ENCODE measurements at regions not wholly inside any gene's neighbourhood (a gene's known extent, or its start where the extent isn't known, plus 50 kb on each side); places are given as distances from the start of the nearest gene placed in this dataset.
A peak's percentile ranks its signal among the peaks of the same experiment; 100 is the strongest.

DNA sequence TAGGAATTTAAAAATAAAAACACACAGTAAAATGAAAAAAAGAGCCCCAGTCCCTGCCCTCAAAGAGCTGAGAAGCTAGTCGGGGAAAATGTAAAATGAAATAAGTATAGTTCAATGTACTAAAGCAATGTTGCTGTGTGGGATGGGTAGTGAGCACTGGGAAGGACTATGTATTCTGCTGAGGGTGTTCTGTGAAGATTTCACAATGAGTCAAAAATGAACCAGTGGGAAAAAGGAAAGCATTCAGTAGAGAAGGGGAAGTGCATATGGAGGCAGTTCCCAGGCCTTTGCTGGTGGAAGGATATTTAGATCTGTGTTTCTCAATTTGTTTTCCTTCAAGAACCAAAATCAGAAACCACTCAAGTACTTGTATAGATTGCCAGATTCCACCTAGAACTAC lies 1094.7 kb upstream of the KLHL29 start:
- FAIRE-seq: no peak

DNA sequence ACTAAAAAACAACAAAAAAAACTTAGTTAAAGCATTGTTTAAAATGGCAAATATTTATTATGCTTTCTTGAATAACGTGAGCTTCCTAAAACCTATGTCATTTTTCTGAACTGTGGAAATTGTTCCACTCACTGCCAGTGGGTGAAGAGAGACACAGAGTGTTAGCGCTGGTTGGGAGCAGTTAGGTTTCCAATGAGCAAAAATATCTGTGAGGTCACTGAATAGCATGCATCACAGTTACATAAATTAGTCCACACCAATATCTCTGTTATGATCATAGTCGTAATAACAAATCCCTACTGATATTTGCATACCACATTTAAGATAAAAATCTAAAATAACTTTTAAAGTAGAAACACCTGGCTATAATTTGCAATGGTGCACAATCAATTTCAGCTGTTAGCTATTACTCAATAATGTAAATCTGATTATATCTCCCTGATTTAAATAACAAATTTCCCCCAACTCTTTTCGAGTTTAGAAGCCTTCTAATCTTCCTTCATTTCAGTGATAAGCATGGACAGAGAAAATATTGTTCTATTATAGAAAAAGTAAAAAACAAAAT lies 1094.0 kb upstream of the KLHL29 start:
- FAIRE-seq: no peak

DNA sequence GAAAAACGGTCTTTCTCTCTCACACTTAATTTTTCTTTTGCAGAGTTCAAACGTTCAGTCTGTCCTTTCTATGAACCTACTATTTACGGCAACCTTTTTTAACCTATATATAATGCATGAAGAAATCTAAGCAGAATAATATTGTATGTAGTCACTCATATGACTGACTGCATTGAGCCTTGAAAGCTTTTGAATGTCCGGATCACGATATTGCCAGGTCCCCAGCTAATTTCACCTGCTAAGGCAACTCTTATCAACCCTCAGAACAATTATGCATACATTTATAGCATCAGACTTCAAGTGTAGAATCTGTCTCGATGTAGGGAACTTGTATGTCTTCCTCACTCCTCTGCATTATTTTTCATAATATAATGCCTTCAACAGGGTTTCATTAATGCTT lies 1083.8 kb upstream of the KLHL29 start:
- FAIRE-seq: no peak

DNA sequence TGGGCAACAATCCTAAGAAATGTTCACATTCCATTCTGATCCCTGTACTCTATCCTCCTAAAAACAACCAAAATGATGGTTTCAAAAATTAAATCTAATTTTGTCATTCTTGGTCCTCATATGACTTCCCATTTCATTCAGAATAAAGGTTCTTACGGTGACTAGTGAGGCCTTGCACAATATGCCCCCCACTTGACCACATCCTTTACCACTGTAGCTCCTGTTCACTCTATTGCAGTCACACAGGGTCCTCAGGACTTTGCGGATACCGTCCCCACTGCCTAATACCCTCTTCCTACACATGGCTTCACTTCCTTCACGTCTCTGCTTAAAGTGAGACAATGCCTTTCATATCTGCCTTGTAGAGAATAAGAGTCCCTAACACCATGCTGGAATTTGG lies 1058.7 kb upstream of the KLHL29 start:
- FAIRE-seq: no peak

DNA sequence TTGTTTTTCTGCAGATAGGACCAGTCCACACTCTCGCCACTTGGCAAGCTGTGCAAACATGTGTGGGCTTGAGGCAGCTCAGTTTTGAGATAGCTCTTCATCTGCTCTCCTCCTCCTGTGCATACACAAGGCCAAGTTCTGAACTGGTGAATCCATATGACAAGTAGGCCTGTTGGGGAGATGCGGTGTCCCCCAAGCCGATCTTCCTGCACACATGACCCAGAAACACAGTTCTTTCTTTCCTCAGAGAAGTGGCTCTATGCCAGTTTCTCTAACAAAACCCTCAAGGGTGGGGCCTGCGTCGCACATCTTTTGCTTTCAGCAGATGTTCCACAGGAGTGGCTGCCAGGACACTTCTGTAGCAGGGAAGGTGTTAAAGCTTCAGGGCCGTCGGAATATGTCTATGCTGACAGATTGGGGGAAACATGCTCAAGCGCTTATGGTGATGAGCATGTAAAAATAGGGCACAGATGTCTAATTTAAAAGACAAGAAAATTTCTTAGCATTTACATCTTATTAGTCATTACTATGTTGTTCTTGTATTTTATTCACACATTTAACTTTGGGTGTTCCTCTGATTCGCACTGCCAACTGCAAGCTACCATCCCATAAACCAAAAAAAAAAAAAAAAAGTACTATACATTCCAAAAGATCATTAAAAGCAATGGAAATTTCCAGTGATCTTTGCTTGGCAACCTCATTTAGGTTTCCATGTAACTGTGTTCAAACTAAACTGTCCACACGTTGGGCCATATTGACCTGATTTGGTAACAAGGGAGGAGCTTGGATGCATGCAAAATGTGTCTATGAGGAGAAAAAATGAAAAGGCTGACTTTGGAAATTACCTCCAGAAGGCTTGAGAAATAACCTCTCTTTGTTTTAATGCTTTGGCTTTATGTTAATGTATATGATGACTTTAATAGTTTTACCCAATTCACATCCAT lies 1055.5 kb upstream of the KLHL29 start:
- FAIRE-seq: no peak

- FAIRE-seq: no peak
Measured at GRCh38 chr2:22336414-22336813, 1048.6 kb upstream of the KLHL29 start.

DNA sequence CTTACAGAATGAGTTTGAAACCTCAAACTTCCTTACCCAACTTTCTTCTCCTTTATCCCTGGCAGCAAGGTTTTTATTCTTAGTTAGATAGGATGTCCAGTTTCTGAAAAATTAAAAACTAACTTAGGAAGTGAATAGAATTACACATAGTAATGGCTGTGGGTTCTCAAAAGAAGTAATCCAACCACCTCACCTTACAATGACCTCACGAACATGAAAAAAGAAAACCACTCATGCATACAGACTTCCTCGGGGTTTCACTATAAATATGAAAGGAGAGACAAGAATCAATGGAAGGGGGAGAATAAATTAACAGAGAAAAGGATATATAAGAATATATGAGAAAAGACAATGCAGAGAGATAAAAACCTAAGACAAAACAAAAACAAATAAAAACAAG lies 1044.3 kb upstream of the KLHL29 start:
- no peak for FAIRE-seq

GRCh38 chr2:22347306-22347705 lies 1037.7 kb upstream of the KLHL29 start:
- no peak for FAIRE-seq

GRCh38 chr2:22350621-22351020 lies 1034.4 kb upstream of the KLHL29 start:
- no peak for FAIRE-seq

- FAIRE-seq: peak; percentile 77
Measured at GRCh38 chr2:22355816-22356433, 1029.1 kb upstream of the KLHL29 start.

GRCh38 chr2:22359071-22359672 lies 1025.8 kb upstream of the KLHL29 start:
- FAIRE-seq: no peak

DNA sequence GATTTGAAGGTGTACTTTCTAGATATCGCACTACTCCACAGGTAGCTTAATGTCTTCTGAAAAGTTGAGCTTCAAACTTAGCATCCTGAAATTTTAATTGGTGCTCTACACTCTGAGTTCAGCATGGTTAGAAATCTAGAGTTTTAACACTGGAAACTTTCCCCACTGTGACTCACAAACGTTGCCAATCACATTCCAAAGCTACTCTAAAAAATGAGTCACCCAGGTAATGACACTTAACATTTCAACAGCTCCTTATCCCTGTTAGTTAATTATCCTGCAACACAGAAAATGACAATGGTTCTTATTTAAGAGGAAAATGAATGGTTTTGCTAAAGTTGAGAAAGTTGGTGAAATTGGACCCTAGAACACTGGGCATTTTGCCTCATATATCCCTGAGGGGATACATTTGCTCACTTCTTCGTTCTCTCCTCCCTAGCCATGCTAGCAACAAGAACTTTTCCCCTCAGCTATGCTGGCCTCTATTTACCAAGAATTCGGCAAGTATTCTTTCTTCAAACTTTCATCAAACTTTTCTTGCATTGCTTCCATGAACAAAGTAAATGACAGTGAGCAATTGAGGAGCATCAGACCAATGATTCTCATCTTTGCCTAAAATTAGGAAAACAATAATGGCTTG lies 1024.1 kb upstream of the KLHL29 start:
- FAIRE-seq: no peak

- no peak for FAIRE-seq
Measured at GRCh38 chr2:22361571-22361970, 1023.4 kb upstream of the KLHL29 start.

DNA sequence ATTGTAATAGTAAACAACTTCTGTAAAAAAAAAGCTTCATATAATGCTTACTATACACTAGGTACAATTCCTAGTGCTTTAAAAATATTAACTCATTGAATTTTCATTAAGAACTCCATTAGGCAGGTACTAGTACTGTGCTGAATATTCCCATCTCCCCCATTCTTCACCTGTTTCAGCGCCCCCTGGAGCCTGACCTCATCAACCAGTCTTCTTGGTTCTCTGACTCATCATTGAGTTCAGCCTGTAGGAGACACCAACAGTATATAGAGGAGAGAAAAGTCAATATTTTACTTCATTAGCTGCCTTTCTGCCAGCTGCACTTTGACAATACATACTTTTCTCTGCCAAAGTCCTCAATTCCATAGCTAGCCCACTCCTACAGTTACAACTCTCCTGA lies 1009.9 kb upstream of the KLHL29 start:
- no peak for FAIRE-seq

DNA sequence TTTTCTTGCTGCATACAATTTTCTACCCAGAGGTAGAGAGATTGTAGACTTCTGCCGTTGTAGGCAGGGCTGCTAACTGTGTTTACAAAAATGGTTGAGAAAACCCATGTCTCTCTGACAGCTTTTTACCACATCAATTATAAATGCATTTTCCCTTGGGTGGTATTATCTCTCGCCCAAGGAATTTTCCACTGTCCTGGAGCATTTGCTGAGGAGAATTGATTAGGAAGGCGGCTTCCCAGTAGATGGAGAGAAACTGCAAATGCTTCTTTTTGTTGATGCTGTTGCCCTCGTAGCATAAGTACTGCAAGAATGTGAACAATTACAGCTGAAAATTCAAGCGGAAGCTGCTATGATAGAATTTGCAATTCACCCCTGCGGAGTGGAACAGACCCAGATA lies 1007.7 kb upstream of the KLHL29 start:
- FAIRE-seq: no peak

DNA sequence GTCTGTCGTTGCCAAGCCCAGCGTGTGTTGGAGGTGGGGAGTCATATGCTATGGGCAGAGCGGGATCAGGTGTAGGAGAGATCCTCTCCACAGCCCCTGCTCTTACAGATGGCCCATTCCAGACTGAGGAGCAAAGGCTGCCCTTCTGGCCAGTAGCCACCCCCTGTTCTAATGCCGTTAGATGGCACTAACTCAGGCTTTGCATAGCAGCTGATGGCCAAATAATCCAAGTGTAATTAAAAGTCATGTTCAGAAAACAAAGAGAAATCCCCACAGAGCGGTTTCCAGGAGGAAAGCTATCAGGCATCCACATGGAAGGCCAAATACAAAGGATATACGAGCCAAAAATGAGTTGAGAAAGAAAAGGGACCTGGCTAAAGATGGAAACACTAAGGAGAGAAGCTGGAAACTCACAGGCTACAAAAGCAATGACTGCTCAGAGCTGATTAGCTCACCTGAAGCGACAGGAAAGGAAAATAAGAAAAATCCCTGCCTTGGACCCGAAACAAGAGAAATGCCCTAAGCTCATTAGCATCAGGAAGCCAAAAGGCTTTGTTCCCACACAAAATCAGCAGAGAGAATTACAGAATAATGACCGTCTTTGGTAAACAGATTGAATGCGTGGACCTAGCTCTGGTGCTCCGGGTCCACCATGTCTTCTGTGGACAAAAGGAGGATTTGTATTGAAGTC lies 1002.4 kb upstream of the KLHL29 start:
- FAIRE-seq: no peak

DNA sequence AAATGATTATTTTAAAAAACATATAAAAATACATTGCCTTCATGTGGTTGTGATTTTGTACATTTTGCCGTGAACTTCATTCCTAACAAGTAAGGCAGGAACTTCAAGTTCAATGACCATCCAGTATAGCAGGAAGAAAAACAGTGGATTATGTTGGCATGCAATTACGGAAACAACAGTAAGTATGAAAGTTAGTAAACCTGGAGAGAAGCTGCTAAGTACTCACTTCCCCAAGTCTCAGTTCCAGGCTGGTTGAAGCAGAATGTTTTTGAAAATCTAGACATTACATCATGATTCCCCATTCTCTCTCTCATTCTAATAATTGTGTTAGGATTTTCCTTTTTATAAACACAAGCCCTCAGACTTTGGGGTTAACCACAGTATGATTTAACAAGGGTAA lies 987.1 kb upstream of the KLHL29 start:
- no peak for FAIRE-seq

GRCh38 chr2:22403748-22404147 lies 981.2 kb upstream of the KLHL29 start:
- FAIRE-seq: no peak

DNA sequence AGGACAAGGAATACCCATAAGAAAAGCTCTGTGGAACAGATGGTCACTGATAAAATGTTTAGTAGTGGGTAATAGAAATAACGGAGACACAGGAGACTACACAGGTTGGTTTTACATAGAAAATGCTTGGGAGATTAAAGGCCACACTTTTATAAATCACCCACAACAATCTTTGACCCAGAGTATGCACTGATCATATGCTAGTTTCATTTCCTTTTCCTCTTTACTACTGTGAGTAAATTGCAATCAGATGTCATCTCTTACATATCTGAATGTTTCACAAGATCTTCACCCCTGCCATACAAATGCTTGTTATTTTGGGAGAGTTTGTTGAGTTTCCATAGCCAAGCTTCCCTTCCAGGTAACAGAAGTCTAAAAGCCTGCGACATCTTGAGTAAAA lies 978.4 kb upstream of the KLHL29 start:
- FAIRE-seq: no peak

- FAIRE-seq: no peak
Measured at GRCh38 chr2:22420076-22420475, 964.9 kb upstream of the KLHL29 start.

GRCh38 chr2:22442051-22442450 lies 942.9 kb upstream of the KLHL29 start:
- no peak for FAIRE-seq

DNA sequence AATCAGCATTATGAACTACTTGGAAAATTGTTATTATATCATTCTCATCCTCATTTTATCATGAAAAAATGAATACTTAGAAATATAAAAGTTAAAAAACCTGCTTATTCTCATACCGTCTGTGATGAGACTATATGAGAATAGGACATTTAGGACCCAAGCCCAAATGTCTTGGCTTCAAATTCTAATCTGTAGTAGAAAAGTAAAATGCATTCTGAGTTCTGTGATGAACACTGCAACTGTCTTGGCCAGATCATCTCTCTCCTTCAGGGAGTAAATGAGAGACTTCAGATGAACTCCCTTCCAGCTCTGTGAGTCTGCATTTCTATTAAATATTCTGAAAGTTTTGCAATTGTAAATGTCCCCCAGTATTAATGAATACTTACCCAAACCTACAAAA lies 940.7 kb upstream of the KLHL29 start:
- FAIRE-seq: no peak

DNA sequence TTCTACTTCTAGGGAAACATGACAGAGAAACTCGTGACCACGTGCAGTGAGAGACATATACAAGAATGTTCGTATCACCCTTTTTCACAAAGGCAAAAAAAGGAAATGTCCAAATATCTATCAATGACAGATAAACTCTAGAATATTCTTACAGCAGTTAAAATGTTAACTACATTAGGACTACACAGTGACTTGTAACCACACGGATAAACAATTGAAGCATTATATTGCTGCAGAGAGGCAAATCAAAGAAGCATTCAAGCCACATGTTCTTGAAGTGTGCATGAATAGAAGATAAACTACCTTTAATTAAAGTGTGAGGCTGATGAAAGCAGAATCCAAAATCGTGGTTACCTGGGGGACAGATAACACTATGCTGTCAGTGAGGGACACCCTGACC lies 935.3 kb upstream of the KLHL29 start:
- FAIRE-seq: no peak
